DMS 273 (cell line): ENCODE measurements at regions not wholly inside any gene's neighbourhood (a gene's known extent, or its start where the extent isn't known, plus 50 kb on each side); places are given as distances from the start of the nearest gene placed in this dataset.

Experiments
- DNase-seq: peaks from one replicate; lab custom pipeline; 2025; ENCODE audit not compliant: unreplicated experiment; lab: John Stamatoyannopoulos, UW

- DNase-seq: peak; percentile 76
Observed at GRCh38 chr18:70489986-70490933, 201.4 kb downstream of the SOCS6 start.

- DNase-seq: no peak
Observed at GRCh38 chr18:70489571-70489970, 200.7 kb downstream of the SOCS6 start.

GRCh38 chr18:70469916-70470315, 181.1 kb downstream of the SOCS6 start:
- peak; percentile 74 for DNase-seq

GRCh38 chr18:70468861-70469547, 180.2 kb downstream of the SOCS6 start:
- DNase-seq: no peak

- peak; percentile 84 for DNase-seq
Observed at GRCh38 chr18:70464343-70465114, 175.7 kb downstream of the SOCS6 start.

- DNase-seq: no peak
Observed at GRCh38 chr18:70463085-70463484, 174.2 kb downstream of the SOCS6 start.

- DNase-seq: no peak
Observed at GRCh38 chr18:70462078-70462439, 173.2 kb downstream of the SOCS6 start.

GRCh38 chr18:70461323-70462077, 172.7 kb downstream of the SOCS6 start:
- no peak for DNase-seq

- no peak for DNase-seq
Observed at GRCh38 chr18:70459731-70460130, 170.9 kb downstream of the SOCS6 start.

- no peak for DNase-seq
Observed at GRCh38 chr18:70459251-70459650, 170.4 kb downstream of the SOCS6 start.

GRCh38 chr18:70457788-70458187, 168.9 kb downstream of the SOCS6 start:
- DNase-seq: no peak

- no peak for DNase-seq
Observed at GRCh38 chr18:70457223-70457622, 168.4 kb downstream of the SOCS6 start.

- no peak for DNase-seq
Observed at GRCh38 chr18:70456376-70456775, 167.5 kb downstream of the SOCS6 start.

- no peak for DNase-seq
Observed at GRCh38 chr18:70455731-70456130, 166.9 kb downstream of the SOCS6 start.

- peak; percentile 79 for DNase-seq
Observed at GRCh38 chr18:70454704-70455322, 166.0 kb downstream of the SOCS6 start.

GRCh38 chr18:70453058-70453775, 164.4 kb downstream of the SOCS6 start:
- no peak for DNase-seq

GRCh38 chr18:70452501-70452900, 163.7 kb downstream of the SOCS6 start:
- DNase-seq: no peak

- peak; percentile 40 for DNase-seq
Observed at GRCh38 chr18:70450426-70451253, 161.8 kb downstream of the SOCS6 start.

- DNase-seq: no peak
Observed at GRCh38 chr18:70448588-70448987, 159.7 kb downstream of the SOCS6 start.
